Activated CD8-positive, alpha-beta T cell treated with anti-CD3 and anti-CD28 coated beads for 36 hours (primary cell): ENCODE measurements at regions not wholly inside any gene's neighbourhood (a gene's known extent, or its start where the extent isn't known, plus 50 kb on each side); places are given as distances from the start of the nearest gene placed in this dataset.

Source experiments
- ATAC-seq: fragments of 200-7000 bp; cut with Tn5 transposase; one replicate; pipeline ENCODE4 v1.10.0; 2021; ENCODE audit warnings: mild to moderate bottlenecking, moderate library complexity
- CTCF ChIA-PET: fragments of 350-600 bp; sonication (Branson Sonifier 250); formaldehyde crosslinking; loops from one replicate; lab custom pipeline; 2021; ENCODE audit warnings: antibody characterized with exemption; lab: Charles Lee
- POLR2A ChIA-PET: fragments of 350-600 bp; sonication (Branson Sonifier 250); formaldehyde crosslinking; loops from one replicate; lab custom pipeline; 2021; ENCODE audit warnings: antibody characterized with exemption; lab: Charles Lee
- DNase-seq: peaks from one replicate; pipeline ENCODE4 v3.0.0-alpha.2; 2020
- H3K27ac Mint-ChIP-seq: one replicate; pipeline ENCODE4 v1.8.0; 2021; ENCODE audit warnings: mild to moderate bottlenecking, mixed read lengths
- H3K27me3 Mint-ChIP-seq: one replicate; pipeline ENCODE4 v1.8.0; 2021; ENCODE audit warnings: mixed read lengths
- H3K36me3 Mint-ChIP-seq: one replicate; pipeline ENCODE4 v1.8.0; 2021; ENCODE audit warnings: low read depth, mixed read lengths
- H3K4me1 Mint-ChIP-seq: one replicate; pipeline ENCODE4 v1.8.0; 2021; ENCODE audit warnings: low read depth, mixed read lengths
- H3K4me3 Mint-ChIP-seq: one replicate; pipeline ENCODE4 v1.8.0; 2021; ENCODE audit warnings: mild to moderate bottlenecking, moderate library complexity, mixed read lengths
- H3K9me3 Mint-ChIP-seq: one replicate; pipeline ENCODE4 v1.8.0; 2021; ENCODE audit warnings: mixed read lengths
- CTCF ChIP-seq: fragments of 200-600 bp; IDR thresholded peaks from one replicate; pipeline ENCODE4 v1.8.0; 2022; ENCODE audit warnings: antibody characterized with exemption, mild to moderate bottlenecking
- intact Hi-C: fragments of 100-400 bp; cut with micrococcal nuclease; formaldehyde crosslinking; loops from one replicate; pipeline ENCODE4 v1.10.0; 2022

GRCh38 chr7:91373111-91373800 lies 109.0 kb downstream of the FZD1 start:
- Mint-ChIP-seq H3K27me3 (no peaks in the 10 kb centered on the region), H3K9me3 (no peaks in the 10 kb centered on the region), H3K4me3 (no peak overlapping the region), H3K4me1 (no peaks in the 10 kb centered on the region), H3K36me3 (no peaks in the 10 kb centered on the region), H3K27ac (no peak overlapping the region)
- no peak for TF ChIP-seq CTCF
- DNase-seq (no peak), ATAC-seq (no peak)
- CTCF ChIA-PET, result no interaction called here
- intact Hi-C loops, result no loop called here
- POLR2A ChIA-PET, result no interaction called here

- DNase-seq (no peak), ATAC-seq (no peak)
- no peaks in the 10 kb centered on the region for H3K27me3 Mint-ChIP-seq
- no peaks in the 10 kb centered on the region for H3K36me3 Mint-ChIP-seq
- ChIA-PET CTCF (no interaction called here), POLR2A (no interaction called here)
- intact Hi-C loops, result no loop called here
- no peaks in the 10 kb centered on the region for H3K9me3 Mint-ChIP-seq
- no peak overlapping the region for H3K27ac Mint-ChIP-seq
- H3K4me1 Mint-ChIP-seq, result no peaks in the 10 kb centered on the region
- no peak for TF ChIP-seq CTCF
- no peak overlapping the region for H3K4me3 Mint-ChIP-seq
Observed at GRCh38 chr7:91374321-91374989, 110.2 kb downstream of the FZD1 start.

- Mint-ChIP-seq H3K4me1 (no peaks in the 10 kb centered on the region), H3K27me3 (no peaks in the 10 kb centered on the region), H3K36me3 (no peaks in the 10 kb centered on the region), H3K27ac (no peak overlapping the region), H3K9me3 (no peaks in the 10 kb centered on the region), H3K4me3 (no peak overlapping the region)
- ATAC-seq (no peak), DNase-seq (no peak)
- ChIA-PET POLR2A (no interaction called here), CTCF (no interaction called here)
- intact Hi-C loops, result no loop called here
- TF ChIP-seq CTCF, result no peak
Observed at GRCh38 chr7:91375378-91375777, 111.1 kb downstream of the FZD1 start.

- DNase-seq (no peak), ATAC-seq (no peak)
- Mint-ChIP-seq H3K9me3 (no peaks in the 10 kb centered on the region), H3K4me3 (no peak overlapping the region), H3K27ac (no peak overlapping the region), H3K27me3 (no peaks in the 10 kb centered on the region), H3K4me1 (no peaks in the 10 kb centered on the region), H3K36me3 (no peaks in the 10 kb centered on the region)
- intact Hi-C loops, result no loop called here
- no peak for TF ChIP-seq CTCF
- ChIA-PET CTCF (interaction anchor here (0.7 kb wide), 1 partner anchor 10 kb away, joined by 4 read pairs; no protein-coding TSS in a partner anchor), POLR2A (no interaction called here)
Observed at GRCh38 chr7:91378131-91378530, 113.9 kb downstream of the FZD1 start.

DNA sequence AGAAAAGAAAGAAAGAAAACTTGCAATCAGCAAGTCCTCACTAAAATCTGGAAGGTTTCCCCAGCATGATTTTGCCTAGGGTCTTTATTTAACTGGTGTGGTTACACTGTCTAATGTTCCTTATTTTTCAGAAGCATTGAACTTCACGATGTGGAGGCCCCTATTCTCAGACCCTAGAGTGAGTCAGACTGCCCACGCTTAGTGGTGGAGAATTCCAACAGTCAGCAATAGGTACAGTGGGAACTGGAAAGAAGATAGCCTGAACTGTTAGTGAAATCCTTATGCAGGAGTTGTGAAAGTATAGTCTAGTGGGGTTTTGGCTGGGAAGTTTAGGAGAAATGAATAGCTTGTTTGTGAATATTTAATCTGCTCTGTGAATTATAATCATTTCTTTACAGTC lies 115.0 kb downstream of the FZD1 start:
- H3K27me3 Mint-ChIP-seq, result no peaks in the 10 kb centered on the region
- no peaks in the 10 kb centered on the region for H3K9me3 Mint-ChIP-seq
- ChIA-PET CTCF (no interaction called here), POLR2A (no interaction called here)
- intact Hi-C loops, result no loop called here
- TF ChIP-seq CTCF, result no peak
- ATAC-seq (no peak), DNase-seq (no peak)
- H3K27ac Mint-ChIP-seq, result no peak overlapping the region
- H3K4me1 Mint-ChIP-seq, result no peaks in the 10 kb centered on the region
- H3K36me3 Mint-ChIP-seq, result no peaks in the 10 kb centered on the region
- H3K4me3 Mint-ChIP-seq, result no peak overlapping the region
